CD4-positive, alpha-beta T cell (primary cell): ENCODE measurements at regions not wholly inside any gene's neighbourhood (a gene's known extent, or its start where the extent isn't known, plus 50 kb on each side); places are given as distances from the start of the nearest gene placed in this dataset.

Source experiments
- ATAC-seq: fragments of 200-7000 bp; cut with Tn5 transposase; one replicate; pipeline ENCODE4 v1.10.0; 2022; ENCODE audit warnings: mild to moderate bottlenecking; ENCODE audit not compliant: poor library complexity
- CTCF ChIA-PET: fragments of 350-600 bp; sonication (Branson Sonifier 250); formaldehyde crosslinking; loops from one replicate; lab custom pipeline; 2021; ENCODE audit warnings: antibody characterized with exemption, inconsistent platforms; lab: Charles Lee
- POLR2A ChIA-PET: fragments of 350-600 bp; sonication (Branson Sonifier 250); formaldehyde crosslinking; loops from one replicate; lab custom pipeline; 2021; ENCODE audit warnings: antibody characterized with exemption, inconsistent platforms; lab: Charles Lee
- DNase-seq, 14 experiments: peaks; one replicate each; pipeline ENCODE4 v3.0.0-alpha.2; 2013 to 2020; ENCODE audit warnings: mixed read lengths in 2 of 14
- H3K27ac ChIP-seq, 2 donors: one replicate each; pipeline versions ENCODE4 v1.5.1 to v1.7.0; 2013; ENCODE audit warnings: low read length in 2 of 2, low read depth in 1 of 2, mild to moderate bottlenecking in 1 of 2
- H3K27me3 ChIP-seq, 2 experiments: 1 replicate in 1 of 2; 2 replicates in 1 of 2; pipeline versions ENCODE4 v1.6.1 to v1.7.0; 2013; ENCODE audit warnings: low read length in 2 of 2, control low read depth in 1 of 2, mild to moderate bottlenecking in 1 of 2, moderate library complexity in 1 of 2; ENCODE audit not compliant: insufficient read depth in 2 of 2, control insufficient read depth in 1 of 2
- H3K36me3 ChIP-seq: one replicate; pipeline ENCODE4 v1.6.1; 2013; ENCODE audit warnings: low read length, control low read depth; ENCODE audit not compliant: insufficient read depth
- H3K4me1 ChIP-seq: one replicate; pipeline ENCODE4 v1.6.1; 2013; ENCODE audit warnings: low read length, control low read depth; ENCODE audit not compliant: insufficient read depth
- H3K4me3 ChIP-seq: one replicate; pipeline ENCODE4 v1.5.1; 2013; ENCODE audit warnings: mild to moderate bottlenecking, low read length, moderate library complexity
- H3K9me3 ChIP-seq, 2 experiments: 1 replicate in 1 of 2; 2 replicates in 1 of 2; pipeline versions ENCODE4 v1.6.1 to v1.7.0; 2013; ENCODE audit warnings: low read length in 2 of 2, mild to moderate bottlenecking in 2 of 2, control low read depth in 1 of 2, moderate library complexity in 1 of 2; ENCODE audit not compliant: control insufficient read depth in 1 of 2, insufficient read depth in 1 of 2
- H3K27ac Mint-ChIP-seq: one replicate; pipeline ENCODE4 v1.8.0; 2020; ENCODE audit warnings: mixed read lengths
- H3K27me3 Mint-ChIP-seq: one replicate; pipeline ENCODE4 v1.8.0; 2021; ENCODE audit warnings: mixed read lengths
- H3K36me3 Mint-ChIP-seq: one replicate; pipeline ENCODE4 v1.8.0; 2021; ENCODE audit warnings: low read depth, mixed read lengths
- H3K4me1 Mint-ChIP-seq: one replicate; pipeline ENCODE4 v1.8.0; 2021; ENCODE audit warnings: low read depth, mixed read lengths
- H3K4me3 Mint-ChIP-seq: one replicate; pipeline ENCODE4 v1.8.0; 2020; ENCODE audit warnings: mild to moderate bottlenecking, mixed read lengths
- H3K9me3 Mint-ChIP-seq: one replicate; pipeline ENCODE4 v1.8.0; 2020; ENCODE audit warnings: mixed read lengths
- CTCF ChIP-seq: fragments of 200-600 bp; IDR thresholded peaks from one replicate; pipeline ENCODE4 v1.8.0; 2022; ENCODE audit warnings: antibody characterized with exemption, mild to moderate bottlenecking
- intact Hi-C, 2 experiments: fragments of 100-400 bp; cut with DNase I in 1 of 2; cut with micrococcal nuclease in 1 of 2; formaldehyde crosslinking; loops; one replicate each; pipeline versions ENCODE4 v1.15.1 to v1.9.0; 2023 to 2025; cut with DNase I, micrococcal nuclease

- CTCF ChIA-PET: no interaction called here
- TF ChIP-seq CTCF: no peak
- POLR2A ChIA-PET: no interaction called here
- Histone ChIP-seq H3K36me3 (no peaks in the 10 kb centered on the region), H3K9me3 (no peaks in the 10 kb centered on the region), H3K27ac (no peak overlapping the region), H3K4me3 (no peak overlapping the region), H3K4me1 (no peaks in the 10 kb centered on the region), H3K27me3 (peaks cover 0 to 3% of the 10 kb centered on the region in 2 experiments)
- intact Hi-C loops: no loop called here
- Mint-ChIP-seq H3K27me3 (peaks cover 22% of the 10 kb centered on the region), H3K27ac (no peak overlapping the region), H3K9me3 (no peaks in the 10 kb centered on the region), H3K4me3 (no peak overlapping the region), H3K4me1 (no peaks in the 10 kb centered on the region), H3K36me3 (no peaks in the 10 kb centered on the region)
- DNase-seq (no peak), ATAC-seq (no peak)
Measured at GRCh38 chr1:96978444-96978843, 256.9 kb downstream of the PTBP2 start.

- Histone ChIP-seq H3K4me1 (no peaks in the 10 kb centered on the region), H3K9me3 (no peaks in the 10 kb centered on the region), H3K27ac (no peak overlapping the region), H3K4me3 (no peak overlapping the region), H3K27me3 (no peaks in the 10 kb centered on the region), H3K36me3 (no peaks in the 10 kb centered on the region)
- H3K9me3 Mint-ChIP-seq: no peaks in the 10 kb centered on the region
- no peaks in the 10 kb centered on the region for H3K4me1 Mint-ChIP-seq
- H3K27me3 Mint-ChIP-seq: peaks cover 22% of the 10 kb centered on the region
- ATAC-seq (no peak), DNase-seq (no peak)
- no peaks in the 10 kb centered on the region for H3K36me3 Mint-ChIP-seq
- ChIA-PET POLR2A (no interaction called here), CTCF (no interaction called here)
- H3K4me3 Mint-ChIP-seq: no peak overlapping the region
- H3K27ac Mint-ChIP-seq: no peak overlapping the region
- intact Hi-C loops: no loop called here
- TF ChIP-seq CTCF: no peak
Measured at GRCh38 chr1:96978901-96979300, 257.3 kb downstream of the PTBP2 start.

GRCh38 chr1:96979304-96980268 is 258.0 kb downstream of the PTBP2 start:
- DNase-seq: no peak
- Mint-ChIP-seq H3K4me1 (no peaks in the 10 kb centered on the region), H3K27ac (no peak overlapping the region), H3K27me3 (peaks cover 22% of the 10 kb centered on the region), H3K36me3 (no peaks in the 10 kb centered on the region), H3K4me3 (no peak overlapping the region), H3K9me3 (no peaks in the 10 kb centered on the region)
- no peaks in the 10 kb centered on the region for H3K27me3 ChIP-seq
- ATAC-seq: no peak
- ChIA-PET CTCF (no interaction called here), POLR2A (no interaction called here)
- H3K9me3 ChIP-seq: no peaks in the 10 kb centered on the region
- H3K36me3 ChIP-seq: no peaks in the 10 kb centered on the region
- no peak overlapping the region for H3K27ac ChIP-seq
- no peaks in the 10 kb centered on the region for H3K4me1 ChIP-seq
- intact Hi-C loops: no loop called here
- no peak overlapping the region for H3K4me3 ChIP-seq
- TF ChIP-seq CTCF: no peak
